ENCODE measurements at regions not wholly inside any gene's neighbourhood (a gene's known extent, or its start where the extent isn't known, plus 50 kb on each side); places are given as distances from the start of the nearest gene placed in this dataset.

- no peak for DNase-seq (ENCODE audit: low read depth)
Observed at GRCh38 chr6:133583907-133584427, 304.9 kb upstream of the TCF21 start.

GRCh38 chr6:133584823-133585222 is 304.1 kb upstream of the TCF21 start:
- DNase-seq (ENCODE audit: low read depth), result no peak

GRCh38 chr6:133585978-133586377 is 302.9 kb upstream of the TCF21 start:
- no peak for DNase-seq (ENCODE audit: low read depth)

- DNase-seq (ENCODE audit: low read depth), result no peak
Observed at GRCh38 chr6:133587546-133588160, 301.3 kb upstream of the TCF21 start.

GRCh38 chr6:133590196-133590595 is 298.7 kb upstream of the TCF21 start:
- DNase-seq (ENCODE audit: low read depth), result no peak

- no peak for DNase-seq (ENCODE audit: low read depth)
Observed at GRCh38 chr6:133590814-133591213, 298.1 kb upstream of the TCF21 start.

GRCh38 chr6:133591275-133591674 is 297.6 kb upstream of the TCF21 start:
- no peak for DNase-seq (ENCODE audit: low read depth)

- no peak for DNase-seq (ENCODE audit: low read depth)
Observed at GRCh38 chr6:133594652-133595110, 294.2 kb upstream of the TCF21 start.

GRCh38 chr6:133595111-133595761 is 293.7 kb upstream of the TCF21 start:
- no peak for DNase-seq (ENCODE audit: low read depth)

- no peak for DNase-seq (ENCODE audit: low read depth)
Observed at GRCh38 chr6:133606852-133607251, 282.1 kb upstream of the TCF21 start.

GRCh38 chr6:133608620-133609019 is 280.3 kb upstream of the TCF21 start:
- no peak for DNase-seq (ENCODE audit: low read depth)

- DNase-seq (ENCODE audit: low read depth), result peak; percentile 88
Observed at GRCh38 chr6:133609415-133610226, 279.3 kb upstream of the TCF21 start.

- no peak for DNase-seq (ENCODE audit: low read depth)
Observed at GRCh38 chr6:133610227-133610840, 278.6 kb upstream of the TCF21 start.

- DNase-seq (ENCODE audit: low read depth), result no peak
Observed at GRCh38 chr6:133610971-133611370, 277.9 kb upstream of the TCF21 start.

- no peak for DNase-seq (ENCODE audit: low read depth)
Observed at GRCh38 chr6:133612459-133612858, 276.5 kb upstream of the TCF21 start.

GRCh38 chr6:133613211-133613610 is 275.7 kb upstream of the TCF21 start:
- DNase-seq (ENCODE audit: low read depth), result no peak

- DNase-seq (ENCODE audit: low read depth), result no peak
Observed at GRCh38 chr6:133621751-133622150, 267.2 kb upstream of the TCF21 start.

GRCh38 chr6:133623065-133623464 is 265.8 kb upstream of the TCF21 start:
- no peak for DNase-seq (ENCODE audit: low read depth)

- DNase-seq (ENCODE audit: low read depth), result no peak
Observed at GRCh38 chr6:133623621-133624020, 265.3 kb upstream of the TCF21 start.

GRCh38 chr6:133626096-133626666 is 262.7 kb upstream of the TCF21 start:
- no peak for DNase-seq (ENCODE audit: low read depth)

GRCh38 chr6:133629970-133630369 is 258.9 kb upstream of the TCF21 start:
- no peak for DNase-seq (ENCODE audit: low read depth)

GRCh38 chr6:133630651-133631050 is 258.3 kb upstream of the TCF21 start:
- no peak for DNase-seq (ENCODE audit: low read depth)
